ENCODE measurements at regions not wholly inside any gene's neighbourhood (a gene's known extent, or its start where the extent isn't known, plus 50 kb on each side); places are given as distances from the start of the nearest gene placed in this dataset.

DNA sequence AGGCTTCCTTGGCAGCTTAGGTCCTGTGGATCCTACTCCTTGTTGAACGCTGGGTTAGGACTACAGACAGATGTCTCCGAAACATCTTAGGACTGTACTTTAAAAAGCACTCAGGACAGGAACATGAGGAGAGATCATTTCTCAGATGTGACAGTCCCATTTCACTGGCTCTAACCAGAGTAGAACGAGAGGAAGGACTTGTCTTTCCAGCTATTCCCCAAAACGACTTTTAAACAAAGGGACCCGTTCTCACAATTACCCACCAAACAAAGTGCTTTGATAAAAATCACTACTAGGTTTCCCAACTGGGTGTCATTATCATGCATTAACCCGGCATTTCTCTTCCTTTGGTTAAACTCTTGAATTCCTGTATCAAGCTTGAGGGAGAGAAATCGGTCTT lies 84.7 kb upstream of the BARX2 start:
- TF ChIP-seq EP300 (conservative IDR thresholded peaks at IDR 0.05; ENCODE audit: poor library complexity, severe bottlenecking) (no peak), EZH2 (IDR thresholded peaks at IDR 0.05; ENCODE audit: borderline replicate concordance, insufficient read depth, low read length, poor library complexity, severe bottlenecking) (no peak), TAF1 (IDR thresholded peaks at IDR 0.05; ENCODE audit: low read depth) (no peak), POLR2AphosphoS5 (IDR thresholded peaks at IDR 0.05) (no peak), RAD21 (conservative IDR thresholded peaks at IDR 0.05) (no peak), REST (IDR thresholded peaks at IDR 0.05; ENCODE audit: borderline replicate concordance) (no peak)
- TF ChIP-seq, protein P1, sequence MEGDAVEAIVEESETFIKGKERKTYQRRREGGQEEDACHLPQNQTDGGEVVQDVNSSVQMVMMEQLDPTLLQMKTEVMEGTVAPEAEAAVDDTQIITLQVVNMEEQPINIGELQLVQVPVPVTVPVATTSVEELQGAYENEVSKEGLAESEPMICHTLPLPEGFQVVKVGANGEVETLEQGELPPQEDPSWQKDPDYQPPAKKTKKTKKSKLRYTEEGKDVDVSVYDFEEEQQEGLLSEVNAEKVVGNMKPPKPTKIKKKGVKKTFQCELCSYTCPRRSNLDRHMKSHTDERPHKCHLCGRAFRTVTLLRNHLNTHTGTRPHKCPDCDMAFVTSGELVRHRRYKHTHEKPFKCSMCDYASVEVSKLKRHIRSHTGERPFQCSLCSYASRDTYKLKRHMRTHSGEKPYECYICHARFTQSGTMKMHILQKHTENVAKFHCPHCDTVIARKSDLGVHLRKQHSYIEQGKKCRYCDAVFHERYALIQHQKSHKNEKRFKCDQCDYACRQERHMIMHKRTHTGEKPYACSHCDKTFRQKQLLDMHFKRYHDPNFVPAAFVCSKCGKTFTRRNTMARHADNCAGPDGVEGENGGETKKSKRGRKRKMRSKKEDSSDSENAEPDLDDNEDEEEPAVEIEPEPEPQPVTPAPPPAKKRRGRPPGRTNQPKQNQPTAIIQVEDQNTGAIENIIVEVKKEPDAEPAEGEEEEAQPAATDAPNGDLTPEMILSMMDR (IDR thresholded peaks at IDR 0.05; ENCODE audit: poor library complexity, severe bottlenecking), result no peak

Data from neural cell (in vitro differentiated cells).